ENCODE measurements at regions not wholly inside any gene's neighbourhood (a gene's known extent, or its start where the extent isn't known, plus 50 kb on each side); places are given as distances from the start of the nearest gene placed in this dataset.

DNA sequence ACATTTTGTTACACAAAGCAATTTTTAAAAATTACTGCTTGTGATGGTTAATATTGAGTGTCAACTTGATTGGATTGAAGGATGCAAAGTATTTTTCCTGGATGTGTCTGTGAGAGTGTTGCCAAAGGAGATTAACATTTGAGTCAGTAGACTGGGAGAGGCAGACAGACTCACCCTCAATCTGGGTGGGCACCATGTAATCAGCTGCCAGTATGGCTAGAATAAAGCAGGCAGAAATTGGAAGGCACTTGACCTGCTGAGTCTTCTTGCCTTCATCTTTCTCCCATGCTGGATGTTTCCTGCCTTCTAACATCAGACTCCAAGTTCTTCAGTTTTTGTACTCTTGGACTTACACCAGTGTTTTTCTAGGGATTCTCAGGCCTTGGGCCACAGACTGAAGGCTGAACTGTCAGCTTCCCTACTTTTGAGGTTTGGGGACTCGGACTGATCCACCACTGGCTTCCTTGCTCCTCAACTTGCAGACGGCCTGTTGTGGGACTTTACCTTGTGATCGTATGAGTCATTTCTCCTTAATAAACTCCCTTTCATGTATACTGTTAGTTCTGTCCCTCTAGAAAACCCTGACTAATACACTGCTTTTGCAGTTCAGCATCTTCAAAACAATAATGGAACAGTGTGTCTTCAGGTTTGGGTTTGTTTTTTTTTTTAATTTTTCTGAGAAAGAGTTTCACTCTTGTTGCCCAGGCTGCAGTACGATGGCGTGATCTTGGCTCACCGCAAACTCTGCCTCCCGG lies 244.1 kb upstream of the SEMA3C start:
- TF ChIP-seq, protein P1, sequence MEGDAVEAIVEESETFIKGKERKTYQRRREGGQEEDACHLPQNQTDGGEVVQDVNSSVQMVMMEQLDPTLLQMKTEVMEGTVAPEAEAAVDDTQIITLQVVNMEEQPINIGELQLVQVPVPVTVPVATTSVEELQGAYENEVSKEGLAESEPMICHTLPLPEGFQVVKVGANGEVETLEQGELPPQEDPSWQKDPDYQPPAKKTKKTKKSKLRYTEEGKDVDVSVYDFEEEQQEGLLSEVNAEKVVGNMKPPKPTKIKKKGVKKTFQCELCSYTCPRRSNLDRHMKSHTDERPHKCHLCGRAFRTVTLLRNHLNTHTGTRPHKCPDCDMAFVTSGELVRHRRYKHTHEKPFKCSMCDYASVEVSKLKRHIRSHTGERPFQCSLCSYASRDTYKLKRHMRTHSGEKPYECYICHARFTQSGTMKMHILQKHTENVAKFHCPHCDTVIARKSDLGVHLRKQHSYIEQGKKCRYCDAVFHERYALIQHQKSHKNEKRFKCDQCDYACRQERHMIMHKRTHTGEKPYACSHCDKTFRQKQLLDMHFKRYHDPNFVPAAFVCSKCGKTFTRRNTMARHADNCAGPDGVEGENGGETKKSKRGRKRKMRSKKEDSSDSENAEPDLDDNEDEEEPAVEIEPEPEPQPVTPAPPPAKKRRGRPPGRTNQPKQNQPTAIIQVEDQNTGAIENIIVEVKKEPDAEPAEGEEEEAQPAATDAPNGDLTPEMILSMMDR (IDR thresholded peaks at IDR 0.05): no peak
- TF ChIP-seq POLR2A (IDR thresholded peaks at IDR 0.05): no peak
